NCI-H2081 treated with DMSO at 0.1 percent for 48 hours (cell line): ENCODE measurements at regions not wholly inside any gene's neighbourhood (a gene's known extent, or its start where the extent isn't known, plus 50 kb on each side); places are given as distances from the start of the nearest gene placed in this dataset.

Source experiments
- DNase-seq: peaks from one replicate; lab custom pipeline; 2025; lab: John Stamatoyannopoulos, UW

GRCh38 chr4:18850867-18851266, 829.3 kb upstream of the LCORL start:
- no peak for DNase-seq

DNA sequence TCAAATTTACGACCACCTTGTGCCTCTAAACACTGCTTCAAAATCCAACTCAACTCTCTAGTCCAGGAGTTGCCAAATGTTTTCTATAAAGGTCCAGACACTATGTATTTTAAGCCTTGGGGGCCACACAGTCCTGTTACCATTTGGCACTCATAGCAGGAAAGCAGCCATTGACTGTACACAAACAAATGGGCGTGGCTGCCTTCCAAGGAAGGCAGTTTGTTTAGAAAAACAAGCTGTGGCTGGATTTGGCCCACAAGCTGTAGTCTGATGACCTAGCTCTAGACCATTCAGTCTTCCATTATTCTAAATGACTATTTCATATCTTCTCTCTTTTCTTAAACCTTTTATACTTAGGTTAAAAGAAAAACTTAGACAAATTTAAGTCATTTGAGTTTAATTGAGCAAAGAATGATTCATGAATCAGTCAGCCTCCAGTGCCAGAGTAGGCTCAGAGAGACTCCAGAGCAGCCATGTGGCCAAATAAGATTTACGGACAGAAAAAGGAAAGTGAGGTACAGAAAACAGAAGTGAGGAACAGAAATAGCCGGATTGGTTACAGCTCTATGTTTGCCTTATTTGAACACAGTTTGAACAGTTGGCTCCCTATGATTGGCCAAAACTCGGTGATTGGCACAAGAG, 825.8 kb upstream of the LCORL start:
- DNase-seq: no peak

- no peak for DNase-seq
Observed at GRCh38 chr4:18846313-18846712, 824.8 kb upstream of the LCORL start.

DNA sequence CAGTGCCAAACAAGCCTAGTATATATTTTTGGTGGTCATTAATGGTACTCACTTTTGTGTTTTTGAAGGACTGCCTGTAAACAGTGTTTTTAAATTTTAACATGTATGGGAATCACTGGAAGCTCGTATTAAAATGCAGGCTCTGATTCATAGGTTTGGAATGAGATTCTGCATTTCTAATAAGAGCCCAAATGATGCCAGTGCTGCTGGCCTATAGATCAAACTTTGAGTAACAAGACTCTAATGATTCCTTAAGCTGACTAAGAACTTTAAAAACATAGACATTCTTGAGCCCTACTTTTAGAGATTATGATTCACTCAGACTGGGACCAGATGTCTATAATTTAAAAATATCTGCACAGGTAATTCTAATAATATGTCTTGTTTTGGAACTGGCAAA, 823.2 kb upstream of the LCORL start:
- no peak for DNase-seq

- no peak for DNase-seq
Observed at GRCh38 chr4:18842431-18842830, 820.9 kb upstream of the LCORL start.

DNA sequence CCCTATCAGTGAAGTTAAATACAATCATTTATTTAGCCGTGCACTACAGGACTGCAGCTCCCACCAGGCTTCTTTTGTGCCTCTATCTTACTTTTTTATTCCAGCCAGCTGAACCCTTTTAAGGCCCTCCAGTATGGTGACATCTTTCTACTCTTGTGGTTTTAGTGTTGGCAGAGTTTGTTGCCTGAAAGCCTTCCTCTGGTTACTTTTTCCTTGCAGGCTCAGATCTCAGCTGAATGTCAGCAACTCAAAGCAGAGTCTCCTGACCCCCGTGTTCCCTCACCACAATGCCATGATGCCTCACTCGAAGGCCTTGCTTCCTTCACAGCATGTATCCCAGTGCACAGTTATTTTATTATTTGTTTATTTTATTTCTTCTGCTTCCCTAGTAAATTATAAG, 818.9 kb upstream of the LCORL start:
- no peak for DNase-seq

GRCh38 chr4:18816228-18816895, 794.8 kb upstream of the LCORL start:
- no peak for DNase-seq

DNA sequence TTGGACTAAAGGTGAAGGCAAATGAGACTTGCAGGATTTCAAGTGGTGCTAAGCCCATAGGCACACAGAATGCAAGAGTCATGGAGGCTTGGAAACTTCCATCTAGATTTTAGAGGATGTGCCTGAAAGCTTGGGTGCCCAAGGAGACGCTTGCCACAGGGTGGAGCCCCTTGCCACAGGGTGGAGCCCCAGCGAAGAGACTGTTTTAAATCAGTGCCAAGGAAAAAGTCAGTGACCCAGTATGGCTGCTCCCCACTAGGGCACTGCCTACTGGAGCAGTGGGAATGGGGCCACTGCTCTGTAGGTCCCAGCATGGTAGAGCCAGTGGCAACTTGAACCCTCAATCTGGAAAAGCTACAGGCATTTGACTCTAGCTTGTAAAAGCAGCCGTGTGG, 794.2 kb upstream of the LCORL start:
- DNase-seq: no peak

- no peak for DNase-seq
Observed at GRCh38 chr4:18815081-18815778, 793.7 kb upstream of the LCORL start.

- no peak for DNase-seq
Observed at GRCh38 chr4:18813771-18814170, 792.2 kb upstream of the LCORL start.

- no peak for DNase-seq
Observed at GRCh38 chr4:18813055-18813454, 791.5 kb upstream of the LCORL start.

- no peak for DNase-seq
Observed at GRCh38 chr4:18803781-18804180, 782.2 kb upstream of the LCORL start.

GRCh38 chr4:18798123-18798522, 776.6 kb upstream of the LCORL start:
- no peak for DNase-seq

DNA sequence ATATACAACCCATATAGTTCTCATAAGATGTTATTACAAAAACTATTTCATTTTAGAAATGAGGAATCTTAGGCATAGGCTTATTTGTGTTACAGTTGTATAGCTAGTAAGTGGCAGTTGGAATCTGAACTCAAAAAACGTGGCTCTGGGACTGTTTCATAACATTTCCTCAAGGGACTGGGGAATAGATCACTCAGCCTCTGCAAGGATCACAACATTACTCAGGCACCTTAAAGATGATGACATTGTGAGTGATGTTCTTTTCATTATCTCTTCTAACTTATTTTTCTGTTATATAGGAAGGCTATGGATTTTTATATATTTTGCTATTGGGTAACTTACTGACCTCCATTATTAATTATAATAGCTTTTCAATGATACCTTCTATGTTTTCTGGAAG, 774.2 kb upstream of the LCORL start:
- no peak for DNase-seq

GRCh38 chr4:18777190-18777930, 755.8 kb upstream of the LCORL start:
- no peak for DNase-seq

DNA sequence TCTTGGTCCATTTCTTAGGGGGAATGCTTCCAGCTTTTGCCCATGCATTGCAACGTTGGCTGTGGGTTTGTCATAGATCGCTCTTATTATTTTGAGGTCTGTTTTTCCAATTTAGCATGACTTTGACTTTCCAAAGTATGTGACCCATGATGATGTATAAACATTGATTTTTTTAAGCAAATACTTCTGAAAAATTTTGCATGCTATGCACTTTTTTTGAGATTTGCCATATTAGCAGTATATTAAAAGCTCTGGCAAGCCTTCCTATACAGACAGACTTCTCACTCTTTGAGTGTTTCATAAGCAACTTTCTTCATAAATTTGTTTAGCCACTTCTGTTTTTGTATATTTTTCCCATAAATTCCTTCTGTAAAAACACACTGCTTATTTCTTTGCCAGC, 746.4 kb upstream of the LCORL start:
- no peak for DNase-seq

GRCh38 chr4:18756671-18757070, 735.1 kb upstream of the LCORL start:
- no peak for DNase-seq

DNA sequence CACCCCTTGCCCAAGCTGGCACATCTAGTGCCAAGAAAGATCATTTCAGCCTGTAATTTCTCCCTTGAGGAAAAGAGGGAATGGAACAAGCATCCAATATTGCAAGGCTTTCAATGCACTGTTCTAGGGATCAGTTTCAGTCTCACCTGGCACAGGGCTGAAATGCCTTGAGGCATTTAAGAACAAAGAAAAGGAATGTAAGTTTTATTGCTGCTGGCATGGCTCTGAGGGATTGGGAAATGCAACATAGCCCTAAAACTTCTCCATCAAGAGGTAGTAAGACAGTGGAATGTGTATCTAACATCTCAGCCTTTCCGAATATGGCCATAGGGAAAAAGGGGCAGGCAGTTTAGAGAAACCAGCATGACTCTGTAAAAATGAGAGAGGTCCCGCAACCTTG, 732.6 kb upstream of the LCORL start:
- DNase-seq: no peak

GRCh38 chr4:18751083-18751482, 729.5 kb upstream of the LCORL start:
- DNase-seq: no peak

GRCh38 chr4:18749391-18749790, 727.8 kb upstream of the LCORL start:
- no peak for DNase-seq

DNA sequence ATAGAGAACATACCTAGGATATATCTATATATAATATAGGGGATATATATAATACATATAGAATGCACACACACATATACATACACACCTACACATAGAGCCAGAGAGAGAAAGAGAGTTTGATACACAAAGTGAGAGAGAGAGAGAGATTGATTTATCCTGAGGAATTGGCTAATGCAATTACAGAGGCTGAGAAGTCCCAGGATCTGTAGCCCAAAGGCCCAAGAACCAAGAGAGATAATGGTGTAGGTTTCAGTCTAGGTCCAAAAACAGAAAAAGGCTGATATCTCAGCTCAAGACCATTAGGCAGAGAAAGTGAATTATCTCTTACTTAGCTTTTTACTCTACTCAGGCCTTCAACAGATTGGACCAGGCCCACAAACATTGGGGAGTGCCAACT, 715.0 kb upstream of the LCORL start:
- DNase-seq: no peak

GRCh38 chr4:18735740-18736268, 714.2 kb upstream of the LCORL start:
- DNase-seq: no peak

DNA sequence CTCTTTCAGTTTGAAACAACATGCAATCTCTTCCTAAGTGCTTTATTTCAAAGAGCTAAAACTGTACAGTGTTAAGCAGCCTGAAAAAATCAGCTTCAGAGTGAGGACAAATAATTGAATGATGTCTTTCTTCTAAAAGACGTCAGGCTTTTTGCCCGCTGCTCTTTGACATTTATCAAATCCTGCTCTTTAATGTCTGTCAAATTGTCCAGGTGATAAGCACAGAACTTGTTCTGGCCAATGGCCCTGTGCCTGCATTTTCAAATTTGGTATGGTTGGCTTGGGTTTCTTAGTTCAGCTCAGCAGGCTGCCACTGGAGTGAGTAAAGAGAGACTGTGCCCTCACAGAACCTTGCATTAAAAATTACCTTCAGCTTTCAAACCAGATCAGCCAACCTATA, 712.9 kb upstream of the LCORL start:
- peak; percentile 72 for DNase-seq
